PC-3 (cell line): ENCODE measurements at regions not wholly inside any gene's neighbourhood (a gene's known extent, or its start where the extent isn't known, plus 50 kb on each side); places are given as distances from the start of the nearest gene placed in this dataset.

Experiments used
- ATAC-seq: fragments of 200-7000 bp; cut with Tn5 transposase; 2 replicates; pipeline ENCODE4 v1.9.1; 2020; ENCODE audit warnings: mild to moderate bottlenecking, moderate library complexity
- BruUV-seq: library from RNA; stranded (reverse); fragments of 400-500 nt; replicated peaks from 2 replicates; lab custom pipeline; 2021; lab: Mats Ljungman, UMichigan
- CTCF ChIA-PET: fragments of 300-600 bp; sonication (Branson Sonifier 250); formaldehyde crosslinking; loops from one replicate; lab custom pipeline; 2022; ENCODE audit warnings: antibody characterized with exemption; lab: Charles Lee
- POLR2A ChIA-PET: fragments of 300-600 bp; sonication (Branson Sonifier 250); formaldehyde crosslinking; loops from one replicate; lab custom pipeline; 2022; ENCODE audit warnings: antibody characterized with exemption; ENCODE audit not compliant: unreplicated experiment; lab: Charles Lee
- DNase-seq: peaks from one replicate; pipeline ENCODE4 v3.0.0-alpha.2; 2015
- H2AFZ ChIP-seq: fragments of 300-600 bp; sonication (generic); 2 replicates; pipeline ENCODE4 v1.6.0; 2016; ENCODE audit warnings: antibody characterized with exemption, low read length
- H3F3A ChIP-seq: fragments of 300-600 bp; sonication (generic); one replicate; pipeline ENCODE4 v1.6.0; 2017; ENCODE audit warnings: antibody characterized with exemption, low read length, control low read depth, mild to moderate bottlenecking; ENCODE audit not compliant: unreplicated experiment
- H3K27ac ChIP-seq: fragments of 300-600 bp; sonication (generic); 2 replicates; pipeline ENCODE4 v1.5.1; 2016; ENCODE audit warnings: mild to moderate bottlenecking, low read length
- H3K27me3 ChIP-seq: fragments of 300-600 bp; sonication (generic); 2 replicates; pipeline ENCODE4 v1.6.1; 2016; ENCODE audit warnings: low read length, mixed read lengths
- H3K36me3 ChIP-seq: fragments of 300-600 bp; sonication (generic); 2 replicates; pipeline ENCODE4 v1.6.1; 2016; ENCODE audit warnings: low read depth, mixed run types, low read length, mixed read lengths
- H3K4me1 ChIP-seq: fragments of 300-600 bp; sonication (generic); 2 replicates; pipeline ENCODE4 v1.5.1; 2016; ENCODE audit warnings: low read length; ENCODE audit not compliant: insufficient read depth
- H3K4me2 ChIP-seq: fragments of 300-600 bp; sonication (generic); 2 replicates; pipeline ENCODE4 v1.6.0; 2016; ENCODE audit warnings: low read length
- H3K4me3 ChIP-seq: fragments of 300-600 bp; sonication (generic); 2 replicates; pipeline ENCODE4 v1.5.1; 2016; ENCODE audit warnings: mild to moderate bottlenecking, low read length, mixed read lengths
- H3K79me2 ChIP-seq: fragments of 300-600 bp; sonication (generic); 2 replicates; pipeline ENCODE4 v1.6.1; 2017; ENCODE audit warnings: low read length, mixed read lengths
- H3K9ac ChIP-seq: fragments of 300-600 bp; sonication (generic); 2 replicates; pipeline ENCODE4 v1.6.0; 2016; ENCODE audit warnings: mild to moderate bottlenecking, low read length
- H3K9me2 ChIP-seq: fragments of 300-600 bp; sonication (generic); replicated peaks from 2 replicates; pipeline ENCODE4 v1.6.1; 2016; ENCODE audit warnings: mixed run types, low read length, mixed read lengths
- H3K9me3 ChIP-seq: fragments of 300-600 bp; sonication (generic); 2 replicates; pipeline ENCODE4 v1.6.1; 2016; ENCODE audit warnings: low read length, mixed read lengths
- H4K20me1 ChIP-seq: fragments of 300-600 bp; sonication (generic); 2 replicates; pipeline ENCODE4 v1.6.1; 2016; ENCODE audit warnings: low read length, mixed read lengths
- CTCF ChIP-seq: fragments of 300-600 bp; sonication (generic); conservative IDR thresholded peaks from 2 replicates; pipeline ENCODE4 v1.5.1; 2017; ENCODE audit warnings: antibody characterized with exemption, low read depth, mild to moderate bottlenecking, low read length
- EZH2 ChIP-seq: fragments of 300-600 bp; sonication (generic); IDR thresholded peaks from one replicate; pipeline ENCODE4 v1.6.1; 2017; ENCODE audit warnings: antibody characterized with exemption, mild to moderate bottlenecking, low read length; ENCODE audit not compliant: unreplicated experiment
- EZH2phosphoT487 ChIP-seq: fragments of 300-600 bp; sonication (generic); IDR thresholded peaks from 2 replicates; pipeline ENCODE4 v1.6.1; 2018; ENCODE audit warnings: mild to moderate bottlenecking, antibody characterized with exemption, low read length, borderline replicate concordance
- intact Hi-C: fragments of 100-400 bp; cut with micrococcal nuclease; formaldehyde crosslinking; loops from 2 replicates; pipeline ENCODE4 v1.9.0; 2023

- Histone ChIP-seq H3K4me2 (no peak overlapping the region), H3K27ac (no peak overlapping the region), H3K4me3 (no peak overlapping the region), H3K9ac (no peak overlapping the region), H3K4me1 (no peaks in the 10 kb centered on the region), H2AFZ (no peak overlapping the region), H3K9me3 (no peaks in the 10 kb centered on the region), H3F3A (no peaks in the 10 kb centered on the region), H4K20me1 (no peaks in the 10 kb centered on the region), H3K9me2 (no peaks in the 10 kb centered on the region), H3K36me3 (no peaks in the 10 kb centered on the region), H3K79me2 (no peaks in the 10 kb centered on the region), H3K27me3 (no peaks in the 10 kb centered on the region)
- CTCF ChIA-PET, result no interaction called here
- POLR2A ChIA-PET, result no interaction called here
- ATAC-seq (no peak), DNase-seq (no peak)
- intact Hi-C loops, result no loop called here
- no peak for TF ChIP-seq EZH2
- no peak for TF ChIP-seq CTCF
- TF ChIP-seq EZH2phosphoT487, result no peak
- no TSS peak for BruUV-seq
Measured at GRCh38 chr10:33777223-33777622, 442.8 kb upstream of the NRP1 start.

DNA sequence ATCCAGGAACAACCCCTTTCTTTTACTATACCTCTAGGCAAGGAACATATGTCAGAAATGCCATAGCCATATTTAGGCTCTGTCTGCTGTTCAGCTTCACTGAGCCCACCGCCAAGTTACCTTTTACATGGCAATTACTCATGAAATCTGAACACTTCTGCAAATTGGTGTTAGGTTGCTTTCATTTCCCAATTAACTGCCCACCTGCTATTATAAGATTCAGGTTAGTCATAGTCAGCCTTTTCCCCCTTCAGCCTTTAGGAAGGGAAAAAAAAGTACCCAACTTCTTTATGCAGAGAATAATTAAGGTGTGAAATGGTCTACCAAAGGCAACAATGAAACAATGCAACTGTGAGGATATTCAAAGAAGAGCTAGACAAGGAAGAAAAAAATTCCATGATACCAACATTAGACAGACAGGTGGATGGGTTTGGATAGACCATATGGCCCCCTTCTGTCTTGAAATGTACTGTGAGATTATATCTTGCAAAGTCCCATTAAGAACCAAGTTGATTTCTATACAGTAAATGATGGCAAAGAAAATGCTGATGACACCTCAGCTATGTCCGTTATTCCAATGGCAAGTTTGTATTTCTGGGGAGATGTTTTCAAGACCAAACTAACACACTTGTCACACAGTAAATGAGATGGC, 442.1 kb upstream of the NRP1 start:
- H3K9me3 ChIP-seq, result no peaks in the 10 kb centered on the region
- H4K20me1 ChIP-seq, result no peaks in the 10 kb centered on the region
- no peaks in the 10 kb centered on the region for H3K27me3 ChIP-seq
- no peak overlapping the region for H3K4me3 ChIP-seq
- no peak overlapping the region for H3K9ac ChIP-seq
- no peak for DNase-seq
- no peaks in the 10 kb centered on the region for H3K36me3 ChIP-seq
- ChIA-PET POLR2A (no interaction called here), CTCF (no interaction called here)
- intact Hi-C loops, result no loop called here
- H3K79me2 ChIP-seq, result no peaks in the 10 kb centered on the region
- no peak overlapping the region for H2AFZ ChIP-seq
- no peaks in the 10 kb centered on the region for H3F3A ChIP-seq
- no peaks in the 10 kb centered on the region for H3K4me1 ChIP-seq
- no peak overlapping the region for H3K4me2 ChIP-seq
- ATAC-seq, result no peak
- TF ChIP-seq EZH2 (no peak), CTCF (no peak), EZH2phosphoT487 (no peak)
- no peaks in the 10 kb centered on the region for H3K9me2 ChIP-seq
- BruUV-seq, result no TSS peak
- no peak overlapping the region for H3K27ac ChIP-seq

- no peaks in the 10 kb centered on the region for H3K79me2 ChIP-seq
- CTCF ChIA-PET, result no interaction called here
- no peak for TF ChIP-seq EZH2phosphoT487
- no peak for TF ChIP-seq CTCF
- H3K4me1 ChIP-seq, result no peaks in the 10 kb centered on the region
- no peak overlapping the region for H2AFZ ChIP-seq
- H3K9me2 ChIP-seq, result no peaks in the 10 kb centered on the region
- H3K9ac ChIP-seq, result no peak overlapping the region
- no TSS peak for BruUV-seq
- ATAC-seq (no peak), DNase-seq (no peak)
- H3K4me2 ChIP-seq, result no peak overlapping the region
- intact Hi-C loops, result no loop called here
- POLR2A ChIA-PET, result no interaction called here
- H3F3A ChIP-seq, result no peaks in the 10 kb centered on the region
- no peaks in the 10 kb centered on the region for H3K9me3 ChIP-seq
- no peak overlapping the region for H3K27ac ChIP-seq
- H3K27me3 ChIP-seq, result no peaks in the 10 kb centered on the region
- H3K36me3 ChIP-seq, result no peaks in the 10 kb centered on the region
- no peak overlapping the region for H3K4me3 ChIP-seq
- no peaks in the 10 kb centered on the region for H4K20me1 ChIP-seq
Measured at GRCh38 chr10:33774857-33775256, 440.4 kb upstream of the NRP1 start.
